ENCODE measurements at regions not wholly inside any gene's neighbourhood (a gene's known extent, or its start where the extent isn't known, plus 50 kb on each side); places are given as distances from the start of the nearest gene placed in this dataset.

DNA sequence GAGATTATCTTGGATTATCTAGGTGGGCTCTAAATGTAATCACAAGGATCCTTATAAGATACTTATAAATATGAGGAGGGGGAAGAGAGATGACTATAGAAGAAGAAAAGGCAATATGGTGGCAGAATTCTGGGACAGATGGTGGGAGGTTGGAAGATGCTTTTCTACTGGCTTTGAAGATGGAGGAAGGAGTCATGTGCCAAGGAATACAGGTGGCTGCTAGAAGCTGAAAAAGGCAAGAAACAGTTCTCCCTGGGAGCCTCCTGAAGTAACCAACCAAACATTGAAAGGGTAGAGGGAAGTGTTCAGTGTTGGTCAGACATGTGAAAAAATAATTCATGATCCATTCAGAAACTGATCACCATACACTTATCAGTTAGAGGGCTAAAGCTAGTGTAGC, 213.3 kb downstream of the WDR11 start:
- TF ChIP-seq, protein P1, sequence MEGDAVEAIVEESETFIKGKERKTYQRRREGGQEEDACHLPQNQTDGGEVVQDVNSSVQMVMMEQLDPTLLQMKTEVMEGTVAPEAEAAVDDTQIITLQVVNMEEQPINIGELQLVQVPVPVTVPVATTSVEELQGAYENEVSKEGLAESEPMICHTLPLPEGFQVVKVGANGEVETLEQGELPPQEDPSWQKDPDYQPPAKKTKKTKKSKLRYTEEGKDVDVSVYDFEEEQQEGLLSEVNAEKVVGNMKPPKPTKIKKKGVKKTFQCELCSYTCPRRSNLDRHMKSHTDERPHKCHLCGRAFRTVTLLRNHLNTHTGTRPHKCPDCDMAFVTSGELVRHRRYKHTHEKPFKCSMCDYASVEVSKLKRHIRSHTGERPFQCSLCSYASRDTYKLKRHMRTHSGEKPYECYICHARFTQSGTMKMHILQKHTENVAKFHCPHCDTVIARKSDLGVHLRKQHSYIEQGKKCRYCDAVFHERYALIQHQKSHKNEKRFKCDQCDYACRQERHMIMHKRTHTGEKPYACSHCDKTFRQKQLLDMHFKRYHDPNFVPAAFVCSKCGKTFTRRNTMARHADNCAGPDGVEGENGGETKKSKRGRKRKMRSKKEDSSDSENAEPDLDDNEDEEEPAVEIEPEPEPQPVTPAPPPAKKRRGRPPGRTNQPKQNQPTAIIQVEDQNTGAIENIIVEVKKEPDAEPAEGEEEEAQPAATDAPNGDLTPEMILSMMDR (IDR thresholded peaks at IDR 0.05; ENCODE audit: insufficient read depth, low read depth, low read length) = no peak
- DNase-seq (ENCODE audit: low read depth) = no peak
- H3K4me3 ChIP-seq (ENCODE audit: low read depth, low read length) = no peak overlapping the region

DNA sequence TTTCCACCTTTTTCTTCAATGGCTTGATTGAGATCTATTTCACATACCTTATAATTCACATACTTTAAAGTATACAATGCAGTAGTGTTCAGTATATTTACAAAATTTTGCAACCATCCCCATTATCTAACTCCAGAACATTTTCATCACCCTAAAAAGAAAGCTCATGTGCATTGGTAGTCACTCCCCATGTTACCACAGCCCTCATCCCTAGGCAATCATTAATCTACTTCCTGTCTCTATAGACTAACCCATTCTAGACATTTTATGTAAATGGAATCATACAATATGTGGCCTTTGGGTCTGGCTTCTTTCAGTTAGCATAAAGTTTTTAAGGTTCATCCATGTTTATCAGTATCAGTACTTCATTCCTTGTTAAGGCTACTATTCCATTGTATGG, 214.2 kb downstream of the WDR11 start:
- TF ChIP-seq, protein P1 (IDR thresholded peaks at IDR 0.05; ENCODE audit: insufficient read depth, low read depth, low read length) = no peak
- DNase-seq (ENCODE audit: low read depth) = no peak
- no peak overlapping the region for H3K4me3 ChIP-seq (ENCODE audit: low read depth, low read length)

DNA sequence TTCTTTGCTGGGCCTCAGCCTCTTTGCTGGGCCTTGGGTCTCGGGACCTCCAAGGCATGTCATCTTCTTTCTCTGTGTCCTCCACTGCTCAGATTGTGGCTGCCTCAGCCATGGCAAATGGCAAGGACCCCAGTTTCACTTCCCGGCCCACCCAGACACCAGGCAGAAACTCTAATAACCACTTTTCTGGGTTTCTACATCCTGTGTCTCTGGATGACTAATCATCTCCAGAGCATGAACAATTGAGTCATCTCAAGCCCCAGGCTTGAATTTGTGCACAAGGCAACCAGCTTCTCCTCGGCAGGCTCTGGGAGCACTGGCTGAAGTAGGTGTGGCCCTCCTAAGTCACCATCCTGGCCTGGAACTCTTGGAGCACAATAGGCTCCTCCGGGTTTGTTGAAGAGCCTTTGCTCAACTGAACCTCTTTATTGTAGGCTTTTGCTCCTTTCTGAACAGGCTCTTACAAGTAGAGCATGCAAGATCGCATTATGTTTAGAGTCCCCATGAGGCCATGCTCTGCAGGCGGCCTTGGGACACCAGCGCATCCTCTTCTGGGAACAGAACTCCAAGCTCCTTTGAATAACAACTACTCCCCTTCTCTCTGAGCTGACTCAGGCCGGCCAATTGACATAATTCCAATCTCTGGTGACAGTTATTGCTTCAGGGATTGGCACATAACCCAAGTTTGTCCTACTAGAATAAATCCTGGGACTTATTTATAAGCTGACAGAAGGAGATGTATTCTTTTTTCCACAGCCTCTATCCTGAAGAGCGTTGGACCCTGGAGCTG, 218.1 kb downstream of the WDR11 start:
- TF ChIP-seq, protein P1 (IDR thresholded peaks at IDR 0.05; ENCODE audit: insufficient read depth, low read depth, low read length) = no peak
- no peak overlapping the region for H3K4me3 ChIP-seq (ENCODE audit: low read depth, low read length)
- no peak for DNase-seq (ENCODE audit: low read depth)

DNA sequence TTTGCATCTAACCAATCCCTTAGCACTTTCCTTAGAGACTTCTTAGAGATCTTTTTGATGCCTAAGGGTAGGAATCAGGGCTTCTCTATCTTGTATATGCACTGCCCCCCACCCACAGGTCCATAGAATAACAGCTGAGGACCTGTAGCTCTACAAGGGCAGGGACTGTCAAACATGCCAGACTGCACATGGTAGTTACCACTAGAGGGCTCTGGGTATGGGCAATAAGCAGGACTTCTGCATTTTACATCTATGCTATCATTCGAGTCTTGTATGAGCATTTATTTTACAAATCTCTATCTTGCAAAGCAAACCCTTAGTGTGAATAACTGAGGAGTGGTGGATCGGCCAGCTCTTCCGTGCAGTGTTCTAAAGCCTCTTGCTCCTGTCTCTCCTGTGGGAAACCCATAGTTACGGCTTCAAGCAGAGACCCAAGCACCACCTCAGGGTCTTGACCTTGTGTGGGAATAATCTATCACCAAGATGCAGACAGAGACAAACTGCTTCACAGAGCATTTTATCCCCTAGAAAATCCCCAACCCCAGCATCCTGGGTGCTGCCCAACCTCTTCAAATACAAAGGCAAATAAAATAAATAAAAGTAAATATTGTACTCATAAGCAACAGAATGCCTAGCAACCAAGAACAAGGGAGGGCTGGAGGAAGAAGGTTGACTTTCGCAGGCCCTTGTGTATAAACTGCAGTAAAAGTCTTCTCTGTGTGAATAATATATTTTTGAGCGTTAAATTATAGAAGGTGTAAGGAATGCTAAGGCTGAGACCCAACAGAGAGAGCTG, 219.3 kb downstream of the WDR11 start:
- DNase-seq (ENCODE audit: low read depth) = peak; percentile 6
- TF ChIP-seq, protein P1 (IDR thresholded peaks at IDR 0.05; ENCODE audit: insufficient read depth, low read depth, low read length) = peak; percentile 39
- no peak overlapping the region for H3K4me3 ChIP-seq (ENCODE audit: low read depth, low read length)

DNA sequence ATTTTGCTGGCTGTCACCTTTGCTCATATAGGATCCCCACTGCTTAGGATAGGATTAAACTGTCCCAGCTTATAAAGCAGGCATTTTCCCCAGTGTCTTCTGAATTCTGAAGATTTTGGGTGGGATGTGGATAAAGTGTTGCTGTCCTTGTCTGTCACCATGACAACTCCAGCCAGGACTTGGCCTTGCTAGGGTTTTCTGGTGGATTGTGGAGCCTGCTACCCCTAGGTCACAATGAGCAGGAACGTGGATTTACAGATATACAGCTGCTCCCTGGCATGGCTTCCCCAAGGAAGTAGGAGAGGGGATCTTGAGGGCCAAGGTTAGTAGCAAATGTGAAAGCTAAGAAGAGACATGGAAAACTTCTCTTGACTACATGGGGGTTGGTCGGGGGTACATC, 220.7 kb downstream of the WDR11 start:
- TF ChIP-seq, protein P1 (IDR thresholded peaks at IDR 0.05; ENCODE audit: insufficient read depth, low read depth, low read length) = no peak
- no peak for DNase-seq (ENCODE audit: low read depth)
- no peak overlapping the region for H3K4me3 ChIP-seq (ENCODE audit: low read depth, low read length)

DNA sequence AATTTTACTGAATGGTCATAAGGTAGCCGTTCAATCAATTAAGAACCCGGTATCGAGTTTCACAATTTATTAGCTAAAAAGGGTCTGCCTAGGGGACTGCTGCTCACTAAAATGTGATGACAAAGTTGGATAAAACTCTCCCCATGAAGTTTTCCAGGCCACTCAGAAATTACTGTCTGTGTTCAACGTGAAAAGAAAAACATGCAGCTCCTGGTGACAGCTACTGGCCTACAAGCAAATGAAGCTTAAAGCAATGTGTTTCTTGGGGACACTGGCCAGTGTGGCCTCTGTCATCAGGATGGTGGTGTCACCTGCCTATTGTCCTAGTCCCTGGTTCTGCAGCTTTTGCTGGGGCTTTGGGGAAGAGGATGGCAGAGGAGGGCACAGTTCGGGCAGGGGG, 222.6 kb downstream of the WDR11 start:
- no peak overlapping the region for H3K4me3 ChIP-seq (ENCODE audit: low read depth, low read length)
- no peak for DNase-seq (ENCODE audit: low read depth)
- TF ChIP-seq, protein P1 (IDR thresholded peaks at IDR 0.05; ENCODE audit: insufficient read depth, low read depth, low read length) = no peak
